HCT116 (cell line): ENCODE measurements at regions not wholly inside any gene's neighbourhood (a gene's known extent, or its start where the extent isn't known, plus 50 kb on each side); places are given as distances from the start of the nearest gene placed in this dataset.

Source experiments
- ATAC-seq: fragments of 200-7000 bp; cut with Tn5 transposase; 2 replicates; pipeline ENCODE4 v1.9.1; 2020; ENCODE audit warnings: mild to moderate bottlenecking, moderate library complexity
- BruUV-seq: library from RNA; stranded (reverse); fragments of 400-500 nt; replicated peaks from 2 replicates; lab custom pipeline; 2021; lab: Mats Ljungman, UMichigan
- CTCF ChIA-PET: fragments of 300-600 bp; sonication (Branson Sonifier 250); formaldehyde crosslinking; loops from one replicate; lab custom pipeline; 2021; ENCODE audit warnings: antibody characterized with exemption; lab: Charles Lee
- POLR2A ChIA-PET: fragments of 300-600, 350-600 bp; sonication (Branson Sonifier 250); formaldehyde crosslinking; loops from one replicate; lab custom pipeline; 2021; ENCODE audit warnings: antibody characterized with exemption; lab: Charles Lee
- RAD21 ChIA-PET, 2 experiments: fragments of 300-600 bp; sonication (Branson Sonifier 250); formaldehyde crosslinking; loops; one replicate each; lab custom pipeline; 2023; ENCODE audit warnings: low total read pairs in 2 of 2; ENCODE audit not compliant: uncharacterized antibody in 2 of 2, unreplicated experiment in 2 of 2, low non-redundant PET in 1 of 2; lab: Charles Lee
- DNase-seq: peaks from one replicate; pipeline ENCODE4 v3.0.0-alpha.2; 2010; ENCODE audit warnings: low read depth, low spot score
- H2AFZ ChIP-seq: fragments of 200-600 bp; shearing (Covaris generic), sonication (generic); 2 replicates; pipeline ENCODE4 v1.6.1; 2017; ENCODE audit warnings: low read depth, mixed run types, mixed read lengths, antibody characterized with exemption, low read length; ENCODE audit not compliant: poor library complexity, severe bottlenecking
- H3K27ac ChIP-seq: 2 replicates; pipeline ENCODE4 v1.5.1; 2012; ENCODE audit warnings: low read depth, low read length
- H3K27me3 ChIP-seq: fragments of 200-600 bp; sonication (generic); 2 replicates; pipeline ENCODE4 v1.6.1; 2016; ENCODE audit warnings: mixed run types, low read length, mixed read lengths; ENCODE audit not compliant: insufficient read depth
- H3K36me3 ChIP-seq, 2 experiments: fragments of 200-500 bp in 1 of 2; fragments of 200-600 bp in 1 of 2; sonication (Bioruptor generic) in 1 of 2; sonication (generic) in 1 of 2; 2 replicates each; pipeline versions ENCODE4 v1.5.1 to v1.6.1; 2014 to 2016; ENCODE audit warnings: low read length in 2 of 2, inconsistent platforms in 1 of 2, mixed read lengths in 1 of 2, mixed run types in 1 of 2; ENCODE audit not compliant: insufficient read depth in 2 of 2, control insufficient read depth in 1 of 2
- H3K4me1 ChIP-seq, 2 experiments: fragments of 200-600 bp in 1 of 2; sonication (generic) in 1 of 2; 2 replicates each; pipeline versions ENCODE4 v1.5.1 to v1.6.1; 2012 to 2017; ENCODE audit warnings: low read length in 2 of 2, inconsistent platforms in 1 of 2, mild to moderate bottlenecking in 1 of 2, mixed read lengths in 1 of 2, mixed run types in 1 of 2, moderate library complexity in 1 of 2; ENCODE audit not compliant: insufficient read depth in 2 of 2, control insufficient read depth in 1 of 2
- H3K4me2 ChIP-seq: fragments of 200-600 bp; sonication (generic); 2 replicates; pipeline ENCODE4 v1.6.1; 2017; ENCODE audit warnings: mixed run types, low read length, mixed read lengths
- H3K4me3 ChIP-seq, 2 experiments: fragments of 200-600 bp in 1 of 2; sonication (generic) in 1 of 2; replicated peaks in 1 of 2; 2 replicates each; pipeline ENCODE4 v1.5.1; 2011 to 2016; ENCODE audit warnings: low read length in 2 of 2, control low read depth in 1 of 2, low read depth in 1 of 2, mild to moderate bottlenecking in 1 of 2, mixed read lengths in 1 of 2, mixed run types in 1 of 2
- H3K79me2 ChIP-seq: fragments of 200-600 bp; sonication (generic); 2 replicates; pipeline ENCODE4 v1.6.1; 2017; ENCODE audit warnings: mild to moderate bottlenecking, mixed run types, low read length, moderate library complexity, mixed read lengths; ENCODE audit not compliant: insufficient read depth
- H3K9ac ChIP-seq: fragments of 200-600 bp; sonication (generic); 2 replicates; pipeline ENCODE4 v1.6.1; 2016; ENCODE audit warnings: low read length, mixed read lengths
- H3K9me2 ChIP-seq: fragments of 200-600 bp; sonication (generic), shearing (Covaris generic); 2 replicates; pipeline ENCODE4 v1.6.1; 2017; ENCODE audit warnings: mixed run types, mild to moderate bottlenecking, moderate library complexity; ENCODE audit not compliant: insufficient read depth
- H3K9me3 ChIP-seq, 2 experiments: fragments of 200-500 bp in 1 of 2; fragments of 200-600 bp in 1 of 2; sonication (Bioruptor generic) in 1 of 2; sonication (generic) in 1 of 2; 2 replicates each; pipeline ENCODE4 v1.6.1; 2014 to 2017; ENCODE audit warnings: low read length in 2 of 2, mixed read lengths in 2 of 2, inconsistent platforms in 1 of 2, low read depth in 1 of 2, mild to moderate bottlenecking in 1 of 2, mixed run types in 1 of 2, moderate library complexity in 1 of 2; ENCODE audit not compliant: control insufficient read depth in 1 of 2, insufficient read depth in 1 of 2
- H4K20me1 ChIP-seq: fragments of 200-600 bp; sonication (generic), shearing (Covaris generic); 2 replicates; pipeline ENCODE4 v1.6.1; 2017; ENCODE audit warnings: mixed run types, mild to moderate bottlenecking, moderate library complexity; ENCODE audit not compliant: insufficient read depth
- CBX3 ChIP-seq: IDR thresholded peaks from 2 replicates; pipeline ENCODE4 v1.6.1; 2012; ENCODE audit warnings: low read depth
- CEBPB ChIP-seq: IDR thresholded peaks from 2 replicates; pipeline ENCODE4 v1.6.1; 2012; ENCODE audit warnings: low read depth
- ELF1 ChIP-seq: IDR thresholded peaks from 2 replicates; pipeline ENCODE4 v1.6.1; 2012; ENCODE audit warnings: low read depth, borderline replicate concordance
- EZH2 ChIP-seq: fragments of 200-600 bp; sonication (generic); IDR thresholded peaks from 2 replicates; pipeline ENCODE4 v1.6.1; 2017; ENCODE audit warnings: antibody characterized with exemption, mixed run types
- POLR2AphosphoS5 ChIP-seq: IDR thresholded peaks from 2 replicates; pipeline ENCODE4 v1.6.1; 2011; ENCODE audit warnings: mild to moderate bottlenecking, low read depth, low read length, moderate library complexity
- RAD21 ChIP-seq: IDR thresholded peaks from 2 replicates; pipeline ENCODE4 v1.6.1; 2012; ENCODE audit warnings: low read depth, mild to moderate bottlenecking
- REST ChIP-seq: IDR thresholded peaks from 2 replicates; pipeline ENCODE4 v1.6.1; 2012; ENCODE audit warnings: low read depth
- SP1 ChIP-seq: IDR thresholded peaks from 2 replicates; pipeline ENCODE4 v1.6.1; 2012; ENCODE audit warnings: low read depth
- SRF ChIP-seq: IDR thresholded peaks from 2 replicates; pipeline ENCODE4 v1.6.1; 2012; ENCODE audit warnings: low read depth
- ZFX ChIP-seq: fragments of 450-650 bp; IDR thresholded peaks from 2 replicates; pipeline ENCODE4 v1.6.1; 2017
- intact Hi-C: fragments of 100-400 bp; cut with micrococcal nuclease; formaldehyde crosslinking; loops from 2 replicates; pipeline ENCODE4 v1.10.0; 2022
- TF ChIP-seq, protein P1 (sequence below): IDR thresholded peaks from 2 replicates; pipeline ENCODE4 v1.6.1; 2012

GRCh38 chr2:67289271-67289670 is 107.9 kb upstream of the ETAA1 start:
- BruUV-seq, result no TSS peak
- intact Hi-C loops, result no loop called here
- RAD21 ChIA-PET, result no interaction called here
- CTCF ChIA-PET, result no interaction called here
- POLR2A ChIA-PET, result no interaction called here
- no peak overlapping the region for H3K27ac ChIP-seq
- no peaks in the 10 kb centered on the region for H3K36me3 ChIP-seq
- TF ChIP-seq REST, result no peak
- TF ChIP-seq CBX3, result no peak
- TF ChIP-seq ZFX, result no peak
- no peak overlapping the region for H3K4me3 ChIP-seq
- no peaks in the 10 kb centered on the region for H3K79me2 ChIP-seq
- ATAC-seq (no peak), DNase-seq (no peak)
- no peak overlapping the region for H2AFZ ChIP-seq
- H3K9ac ChIP-seq, result no peak overlapping the region
- no peaks in the 10 kb centered on the region for H3K9me3 ChIP-seq
- H3K27me3 ChIP-seq, result no peaks in the 10 kb centered on the region
- peaks cover 0 to 8% of the 10 kb centered on the region in 2 experiments; a peak in 1 of 4 replicates for H3K4me1 ChIP-seq
- H4K20me1 ChIP-seq, result no peaks in the 10 kb centered on the region
- H3K9me2 ChIP-seq, result no peaks in the 10 kb centered on the region
- H3K4me2 ChIP-seq, result no peak overlapping the region

DNA sequence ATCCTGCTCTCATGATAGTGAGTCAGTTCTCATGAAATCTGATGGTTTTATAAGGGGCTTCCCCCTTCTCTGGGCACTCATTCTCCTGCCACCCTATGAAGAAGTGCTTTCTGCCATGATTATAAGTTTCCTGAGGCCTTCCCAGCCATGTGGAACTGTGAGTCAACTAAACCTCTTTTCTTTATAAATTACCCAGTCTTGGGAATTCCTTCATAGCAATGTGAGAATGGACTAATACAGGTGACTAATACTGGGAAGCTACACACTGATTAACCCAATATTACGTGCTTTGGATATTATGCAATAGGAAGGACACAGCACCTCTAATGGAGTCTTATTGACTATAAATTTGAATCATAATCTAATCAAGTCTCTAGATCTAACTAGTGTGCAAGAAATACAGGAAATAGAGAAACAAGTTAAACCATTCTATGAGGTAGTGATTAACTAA is 107.2 kb upstream of the ETAA1 start:
- Histone ChIP-seq H3K27ac (no peak overlapping the region), H3K27me3 (no peaks in the 10 kb centered on the region), H3K9me3 (no peaks in the 10 kb centered on the region), H3K9me2 (no peaks in the 10 kb centered on the region), H3K9ac (no peak overlapping the region), H3K4me1 (peaks cover 0 to 8% of the 10 kb centered on the region in 2 experiments; a peak in 1 of 4 replicates), H3K4me3 (no peak overlapping the region), H4K20me1 (no peaks in the 10 kb centered on the region), H3K36me3 (no peaks in the 10 kb centered on the region), H2AFZ (no peak overlapping the region), H3K4me2 (no peak overlapping the region), H3K79me2 (no peaks in the 10 kb centered on the region)
- DNase-seq, result no peak
- TF ChIP-seq CBX3, result no peak
- no peak for TF ChIP-seq EZH2
- TF ChIP-seq ELF1, result no peak
- TF ChIP-seq, protein P1, sequence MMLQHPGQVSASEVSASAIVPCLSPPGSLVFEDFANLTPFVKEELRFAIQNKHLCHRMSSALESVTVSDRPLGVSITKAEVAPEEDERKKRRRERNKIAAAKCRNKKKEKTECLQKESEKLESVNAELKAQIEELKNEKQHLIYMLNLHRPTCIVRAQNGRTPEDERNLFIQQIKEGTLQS, result no peak
- no peak for TF ChIP-seq RAD21
- TF ChIP-seq CEBPB, result no peak
- no peak for TF ChIP-seq POLR2AphosphoS5
- TF ChIP-seq SRF, result no peak
- TF ChIP-seq SP1, result no peak
- POLR2A ChIA-PET, result no interaction called here
- intact Hi-C loops, result no loop called here
- ATAC-seq, result no peak
- CTCF ChIA-PET, result no interaction called here
- RAD21 ChIA-PET, result no interaction called here
- no TSS peak for BruUV-seq
